Left colon (tissue), 2 donors: ENCODE measurements at regions not wholly inside any gene's neighbourhood (a gene's known extent, or its start where the extent isn't known, plus 50 kb on each side); places are given as distances from the start of the nearest gene placed in this dataset.

Experiments
- ATAC-seq: fragments of 200-7000 bp; cut with Tn5 transposase; one replicate; pipeline ENCODE4 v1.9.1; 2020; ENCODE audit warnings: mild to moderate bottlenecking, moderate library complexity
- DNase-seq, 2 donors: peaks; one replicate each; pipeline ENCODE4 v3.0.0-alpha.2; 2020
- intact Hi-C, 2 donors: fragments of 100-400 bp; cut with DNase I in 1 of 2; cut with micrococcal nuclease in 1 of 2; formaldehyde crosslinking; loops; one replicate each; pipeline versions ENCODE4 v1.11.2 to v1.14.0; 2022; cut with DNase I, micrococcal nuclease
- donor health status: DM: no; HTN: no; CAD: no.
- donor health status: DM: yes; HTN: yes; CAD: no.

GRCh38 chr18:51724790-51725721 lies 527.6 kb upstream of the MEX3C start:
- DNase-seq (no peak), ATAC-seq (no peak)
- intact Hi-C loops: no loop called here

- intact Hi-C loops: no loop called here
- ATAC-seq (no peak), DNase-seq (no peak)
Observed at GRCh38 chr18:51726614-51727013, 529.1 kb upstream of the MEX3C start.

- ATAC-seq: no peak
- intact Hi-C loops: no loop called here
- DNase-seq: no peak
Observed at GRCh38 chr18:51727780-51728179, 530.3 kb upstream of the MEX3C start.

GRCh38 chr18:51731070-51731469 lies 533.6 kb upstream of the MEX3C start:
- intact Hi-C loops: no loop called here
- no peak for ATAC-seq
- no peak for DNase-seq

- DNase-seq: no peak
- intact Hi-C loops: no loop called here
- no peak for ATAC-seq
Observed at GRCh38 chr18:51734576-51734975, 537.1 kb upstream of the MEX3C start.

GRCh38 chr18:51739044-51739666 lies 541.7 kb upstream of the MEX3C start:
- intact Hi-C loops: no loop called here
- DNase-seq (no peak), ATAC-seq (no peak)

- no peak for ATAC-seq
- no peak for DNase-seq
- intact Hi-C loops: no loop called here
Observed at GRCh38 chr18:51751901-51752300, 554.4 kb upstream of the MEX3C start.

- intact Hi-C loops: no loop called here
- ATAC-seq (no peak), DNase-seq (no peak)
Observed at GRCh38 chr18:51753365-51754057, 556.0 kb upstream of the MEX3C start.

GRCh38 chr18:51754566-51754965 lies 557.1 kb upstream of the MEX3C start:
- no peak for ATAC-seq
- intact Hi-C loops: no loop called here
- no peak for DNase-seq

- DNase-seq (no peak), ATAC-seq (no peak)
- intact Hi-C loops: no loop called here
Observed at GRCh38 chr18:51757255-51757924, 559.9 kb upstream of the MEX3C start.

- no peak for DNase-seq
- ATAC-seq: no peak
- intact Hi-C loops: no loop called here
Observed at GRCh38 chr18:51762373-51762772, 564.9 kb upstream of the MEX3C start.

- DNase-seq (no peak), ATAC-seq (no peak)
- intact Hi-C loops: no loop called here
Observed at GRCh38 chr18:51765606-51766360, 568.3 kb upstream of the MEX3C start.

GRCh38 chr18:51767293-51767692 lies 569.8 kb upstream of the MEX3C start:
- ATAC-seq (no peak), DNase-seq (no peak)
- intact Hi-C loops: no loop called here

GRCh38 chr18:51778115-51778514 lies 561.9 kb upstream of the DCC start:
- DNase-seq: no peak
- no peak for ATAC-seq
- intact Hi-C loops: no loop called here

- ATAC-seq: no peak
- intact Hi-C loops: no loop called here
- no peak for DNase-seq
Observed at GRCh38 chr18:51789871-51790270, 550.1 kb upstream of the DCC start.

- DNase-seq (no peak), ATAC-seq (no peak)
- intact Hi-C loops: no loop called here
Observed at GRCh38 chr18:51801514-51801913, 538.5 kb upstream of the DCC start.

- intact Hi-C loops: no loop called here
- ATAC-seq (no peak), DNase-seq (no peak)
Observed at GRCh38 chr18:51802569-51803428, 537.2 kb upstream of the DCC start.

GRCh38 chr18:51807336-51807735 lies 532.7 kb upstream of the DCC start:
- intact Hi-C loops: no loop called here
- DNase-seq: no peak
- ATAC-seq: no peak
